IPS-18c (cell line): ENCODE measurements at regions not wholly inside any gene's neighbourhood (a gene's known extent, or its start where the extent isn't known, plus 50 kb on each side); places are given as distances from the start of the nearest gene placed in this dataset.

Experiments used
- H3K4me3 ChIP-seq: 2 replicates; pipeline ENCODE4 v1.7.0; 2013; ENCODE audit warnings: low read depth, mild to moderate bottlenecking, low read length, moderate library complexity; ENCODE audit not compliant: insufficient read depth
- H3K9me3 ChIP-seq: one replicate; pipeline ENCODE4 v1.6.1; 2013; ENCODE audit warnings: mild to moderate bottlenecking, low read length, moderate library complexity; ENCODE audit not compliant: control insufficient read depth, insufficient read depth

DNA sequence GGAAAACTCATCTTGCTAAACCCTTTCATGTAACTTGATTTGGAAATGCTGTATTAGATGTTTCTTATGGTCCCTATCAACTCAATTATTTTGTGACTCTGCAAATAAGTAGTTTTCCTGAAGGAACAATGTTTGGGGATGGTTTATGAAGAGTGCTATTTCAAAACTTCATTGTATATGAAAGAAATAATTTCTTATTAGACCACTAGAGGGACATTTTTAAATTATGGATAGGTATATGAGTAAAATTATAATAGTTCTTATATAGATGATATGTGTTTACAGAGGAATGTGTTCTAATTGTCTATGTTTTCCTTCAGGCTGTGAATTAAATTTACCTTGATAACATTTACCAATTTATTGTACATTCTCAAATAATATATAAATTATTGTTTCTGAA, 509.4 kb upstream of the RAG2 start:
- H3K4me3 ChIP-seq = no peak overlapping the region
- H3K9me3 ChIP-seq = no peaks in the 10 kb centered on the region

DNA sequence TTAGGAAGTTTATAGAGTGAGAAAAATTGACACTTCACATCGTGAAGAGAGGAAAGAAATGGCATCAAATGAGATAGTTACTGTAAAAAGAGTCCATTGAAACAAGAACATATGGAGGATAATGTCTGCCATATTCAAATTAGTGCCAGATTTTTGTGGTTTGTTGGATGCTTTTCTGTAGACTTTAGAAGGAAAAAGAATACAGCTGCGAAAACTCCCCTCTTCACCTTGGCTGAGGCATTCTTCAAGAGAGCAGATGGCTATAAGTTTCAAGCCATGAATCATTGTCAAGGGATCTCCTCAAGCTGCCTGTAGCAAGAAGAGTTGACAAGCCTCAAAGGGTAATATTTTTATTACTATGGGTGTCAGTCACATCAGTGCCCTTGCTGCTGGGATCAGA, 507.4 kb upstream of the RAG2 start:
- H3K4me3 ChIP-seq = no peak overlapping the region
- no peaks in the 10 kb centered on the region for H3K9me3 ChIP-seq

DNA sequence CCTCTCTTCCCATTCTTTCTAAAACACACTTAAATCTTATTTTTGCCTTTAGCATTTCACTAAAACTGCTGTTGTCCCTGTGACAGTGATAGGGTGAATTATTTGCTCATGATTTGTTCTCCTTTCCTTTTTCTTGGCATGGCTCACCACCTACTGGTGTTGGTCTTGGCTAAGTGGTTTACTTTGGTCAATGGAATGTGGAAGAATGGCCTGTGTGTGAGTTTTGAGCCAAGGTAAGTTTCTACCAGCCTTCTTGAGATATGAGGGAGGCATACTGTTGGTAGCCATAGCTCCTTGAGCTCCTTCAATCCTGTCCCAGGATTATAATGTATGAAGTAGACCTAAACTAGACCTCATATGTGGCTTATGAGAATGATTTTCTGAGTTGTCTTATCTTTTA, 506.3 kb upstream of the RAG2 start:
- no peak overlapping the region for H3K4me3 ChIP-seq
- no peaks in the 10 kb centered on the region for H3K9me3 ChIP-seq

- Histone ChIP-seq H3K4me3 (no peak overlapping the region), H3K9me3 (no peaks in the 10 kb centered on the region)
Observed at GRCh38 chr11:37100008-37100407, 502.0 kb upstream of the RAG2 start.

DNA sequence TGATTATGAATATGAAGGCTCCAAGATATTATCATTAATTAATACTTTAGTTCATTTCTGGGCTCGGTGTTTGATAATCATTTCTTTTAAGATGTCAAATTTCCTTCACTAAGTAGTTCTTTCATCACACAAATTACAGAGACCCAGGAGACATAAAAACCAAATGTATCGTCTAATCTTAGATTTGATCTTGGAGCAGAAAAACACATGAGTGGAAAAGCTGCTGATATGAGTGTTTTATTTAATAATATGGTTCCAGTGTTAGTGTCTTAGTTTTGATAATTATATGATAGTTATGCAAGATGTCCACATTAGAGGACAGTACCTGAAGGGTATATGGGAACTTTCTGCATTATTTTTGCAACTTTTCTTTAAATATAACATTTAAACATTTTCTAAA, 494.5 kb upstream of the RAG2 start:
- no peaks in the 10 kb centered on the region for H3K9me3 ChIP-seq
- H3K4me3 ChIP-seq = no peak overlapping the region

DNA sequence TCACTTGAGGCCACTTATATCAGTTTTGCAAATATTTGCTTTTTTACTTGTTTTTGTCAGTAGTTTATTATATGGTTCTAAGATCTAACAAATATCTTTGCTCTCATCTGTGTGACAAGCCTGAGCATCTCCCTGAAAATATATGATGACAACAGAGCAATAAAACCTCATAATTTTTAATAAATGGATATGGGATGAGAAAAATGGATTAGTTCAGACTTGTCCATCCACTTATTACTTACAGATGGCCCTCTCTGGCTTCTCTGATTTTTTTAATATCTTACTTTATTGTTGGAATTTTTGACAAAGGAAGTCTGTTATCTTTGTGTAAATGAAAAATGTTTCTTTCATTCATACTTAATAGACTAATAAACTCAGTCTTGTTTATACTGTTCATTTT, 491.4 kb upstream of the RAG2 start:
- Histone ChIP-seq H3K4me3 (no peak overlapping the region), H3K9me3 (no peaks in the 10 kb centered on the region)

- no peaks in the 10 kb centered on the region for H3K9me3 ChIP-seq
- H3K4me3 ChIP-seq = no peak overlapping the region
Observed at GRCh38 chr11:37088573-37088910, 490.5 kb upstream of the RAG2 start.

DNA sequence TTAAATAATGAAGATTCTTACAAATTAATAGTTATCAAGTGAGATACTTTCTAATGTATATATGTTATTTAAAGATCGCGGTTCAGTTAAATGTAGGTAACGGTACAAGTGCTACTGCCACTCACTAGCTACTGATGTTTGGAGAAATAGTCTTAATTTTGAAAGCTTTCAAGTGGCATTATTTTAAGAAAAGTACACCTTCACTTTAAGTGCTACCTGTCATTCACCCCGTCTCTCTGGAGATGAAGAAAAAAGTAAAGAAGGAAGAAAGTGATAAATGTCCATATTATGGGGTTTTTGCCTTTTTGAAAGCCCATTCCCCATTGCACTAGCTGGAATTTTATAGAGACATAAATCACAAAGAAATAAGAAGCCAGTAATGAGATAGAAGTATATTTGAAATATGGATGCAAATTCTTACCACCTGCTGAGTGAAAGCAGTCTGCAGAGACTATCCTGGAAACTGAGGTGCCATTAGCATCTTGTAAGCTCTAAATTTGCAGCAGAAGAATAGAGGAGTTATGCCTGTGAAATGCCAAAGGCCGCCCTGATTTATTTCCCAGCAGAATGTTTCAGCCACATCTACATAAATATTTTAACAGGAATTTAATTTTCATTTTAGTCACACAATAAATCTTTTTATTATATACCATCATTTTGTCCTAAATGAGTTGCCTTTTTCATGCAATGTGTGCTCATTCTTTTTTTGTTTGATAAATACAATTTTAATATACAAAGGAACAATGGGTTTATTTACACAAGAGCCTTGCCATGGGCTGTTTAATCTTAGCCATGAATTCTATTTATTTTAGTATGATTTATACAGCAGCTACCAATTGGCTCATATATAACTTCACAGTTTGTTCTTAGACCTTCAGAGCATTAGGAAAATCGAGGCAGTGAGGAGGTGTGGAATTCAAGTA, 489.9 kb upstream of the RAG2 start:
- no peak overlapping the region for H3K4me3 ChIP-seq
- no peaks in the 10 kb centered on the region for H3K9me3 ChIP-seq

GRCh38 chr11:37078521-37078920, 480.5 kb upstream of the RAG2 start:
- Histone ChIP-seq H3K4me3 (no peak overlapping the region), H3K9me3 (no peaks in the 10 kb centered on the region)

DNA sequence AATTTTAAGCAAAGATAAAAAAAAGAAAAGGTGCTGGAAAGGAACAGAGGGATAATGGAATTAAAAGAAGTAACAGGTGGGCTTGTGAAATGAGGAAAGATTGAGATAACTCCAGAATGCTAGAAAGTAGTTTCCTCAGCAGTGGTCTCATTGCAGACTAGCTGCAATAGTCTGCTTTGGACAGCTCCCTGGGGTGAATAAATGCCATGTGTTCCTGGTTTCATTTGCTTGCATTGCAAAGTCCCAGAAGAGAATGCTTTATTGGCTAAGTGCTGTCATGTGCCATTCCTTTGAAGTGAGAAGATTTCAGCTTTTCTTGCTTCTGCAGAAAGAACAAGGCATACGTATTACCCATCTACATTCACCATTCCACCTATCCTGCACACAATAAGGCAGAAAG, 478.8 kb upstream of the RAG2 start:
- H3K4me3 ChIP-seq = no peak overlapping the region
- H3K9me3 ChIP-seq = no peaks in the 10 kb centered on the region

DNA sequence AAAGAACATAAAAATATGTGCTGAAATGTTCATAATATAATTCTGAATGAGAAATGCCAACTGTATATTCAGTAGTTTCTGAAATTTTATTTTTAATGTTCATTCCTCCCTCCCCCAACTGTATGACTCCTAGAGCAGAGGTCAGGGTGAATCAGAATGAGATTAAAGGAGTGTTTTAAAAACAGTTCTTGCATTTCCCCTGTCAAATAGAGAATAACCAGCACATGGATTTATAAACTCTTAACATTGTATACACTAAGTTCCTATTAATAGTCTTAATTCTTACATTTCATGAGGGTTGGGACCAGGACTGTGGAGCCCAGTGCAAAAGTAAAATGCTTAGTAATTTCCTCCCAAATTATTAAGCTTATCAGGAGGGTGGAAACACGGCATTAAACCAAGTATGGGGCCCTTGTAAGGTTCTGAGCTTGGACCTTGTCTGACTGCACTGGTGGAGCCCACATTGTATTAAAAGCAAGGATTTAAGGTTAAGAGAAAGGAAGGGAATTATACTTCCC, 474.6 kb upstream of the RAG2 start:
- Histone ChIP-seq H3K4me3 (no peak overlapping the region), H3K9me3 (no peaks in the 10 kb centered on the region)

- no peaks in the 10 kb centered on the region for H3K9me3 ChIP-seq
- H3K4me3 ChIP-seq = no peak overlapping the region
Observed at GRCh38 chr11:37050311-37050710, 452.3 kb upstream of the RAG2 start.

GRCh38 chr11:37040921-37041320, 442.9 kb upstream of the RAG2 start:
- Histone ChIP-seq H3K4me3 (no peak overlapping the region), H3K9me3 (no peaks in the 10 kb centered on the region)

- no peaks in the 10 kb centered on the region for H3K9me3 ChIP-seq
- no peak overlapping the region for H3K4me3 ChIP-seq
Observed at GRCh38 chr11:37038911-37039310, 440.9 kb upstream of the RAG2 start.

- Histone ChIP-seq H3K9me3 (no peaks in the 10 kb centered on the region), H3K4me3 (no peak overlapping the region)
Observed at GRCh38 chr11:37026741-37027140, 428.7 kb upstream of the RAG2 start.

DNA sequence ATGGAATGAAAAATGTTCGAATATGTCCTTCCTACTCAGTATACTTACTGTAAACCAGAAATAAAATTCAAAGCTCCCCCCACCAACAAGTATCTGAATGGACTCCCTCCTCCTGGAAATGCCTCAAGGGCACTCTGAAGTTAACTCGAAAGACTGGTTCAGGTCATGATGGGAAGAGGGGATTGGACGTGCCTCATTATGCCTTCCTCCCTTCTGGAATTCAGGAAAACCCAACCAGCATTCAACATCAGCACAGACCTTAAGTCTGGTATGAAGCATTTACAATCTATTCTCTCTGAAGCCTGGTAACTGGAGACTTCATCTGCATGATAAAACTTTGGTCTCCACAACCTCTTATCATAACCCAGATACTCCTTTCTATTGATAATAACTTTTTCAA, 428.3 kb upstream of the RAG2 start:
- Histone ChIP-seq H3K9me3 (no peaks in the 10 kb centered on the region), H3K4me3 (no peak overlapping the region)

GRCh38 chr11:37006563-37006962, 408.5 kb upstream of the RAG2 start:
- no peak overlapping the region for H3K4me3 ChIP-seq
- no peaks in the 10 kb centered on the region for H3K9me3 ChIP-seq

DNA sequence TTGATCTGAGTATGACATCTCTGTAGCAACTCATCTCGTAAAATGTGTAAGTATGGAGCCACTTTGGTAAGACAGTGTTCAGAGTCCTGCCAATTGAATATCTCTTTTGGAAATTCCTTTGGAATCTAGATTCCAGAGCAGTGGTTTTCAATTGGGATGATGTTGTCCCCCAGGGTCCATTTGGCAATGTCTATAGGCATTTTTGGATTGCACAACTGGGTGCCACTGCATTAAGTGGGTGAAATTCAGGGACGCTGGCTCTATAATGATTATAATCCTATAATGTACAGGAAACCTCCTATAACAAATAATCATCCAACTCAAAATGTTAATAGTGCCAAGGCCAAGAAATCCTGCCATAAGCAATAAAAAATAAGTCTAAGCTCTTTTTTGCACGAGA, 404.8 kb upstream of the RAG2 start:
- H3K4me3 ChIP-seq = no peak overlapping the region

DNA sequence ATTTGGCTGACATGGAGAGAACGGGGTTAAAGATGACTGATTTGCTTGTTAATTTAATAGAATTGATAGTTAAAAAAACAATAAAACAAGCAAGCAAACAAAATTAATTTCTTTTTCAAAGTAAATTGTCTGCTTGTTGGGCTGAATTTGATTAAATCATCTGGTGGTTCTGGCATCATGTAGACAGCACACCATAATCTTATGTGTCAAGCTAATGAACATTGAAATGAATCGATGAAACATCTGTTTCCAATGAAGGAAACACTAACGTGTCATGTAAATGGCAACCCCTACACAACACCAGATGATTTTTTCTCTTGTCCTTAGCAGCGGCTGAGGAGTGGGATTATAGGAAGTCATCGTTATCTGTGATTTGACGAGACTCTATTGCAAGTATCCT, 399.6 kb upstream of the RAG2 start:
- H3K9me3 ChIP-seq = no peaks in the 10 kb centered on the region
- H3K4me3 ChIP-seq = no peak overlapping the region

More for the DNA sequence above, 404.8 kb upstream of the RAG2 start:
- no peaks in the 10 kb centered on the region for H3K9me3 ChIP-seq
